H1 (cell line): ENCODE measurements at regions not wholly inside any gene's neighbourhood (a gene's known extent, or its start where the extent isn't known, plus 50 kb on each side); places are given as distances from the start of the nearest gene placed in this dataset.
"Not testable (repeated sequence)": the region's sequence is repeated elsewhere in the genome, so short reads cannot be mapped to it uniquely, and the experiment has no call there.

ENCODE experiments used
- CTCF ChIA-PET: fragments of 300-600 bp; sonication (Branson Sonifier 250); formaldehyde crosslinking; loops from one replicate; lab custom pipeline; 2021; ENCODE audit not compliant: partially characterized antibody; lab: Charles Lee
- POLR2A ChIA-PET: fragments of 300-600 bp; sonication (Branson Sonifier 250); formaldehyde crosslinking; loops from one replicate; lab custom pipeline; 2021; ENCODE audit warnings: inconsistent platforms; ENCODE audit not compliant: partially characterized antibody; lab: Charles Lee
- DNase-seq, 2 experiments: peaks; one replicate each; pipeline versions ENCODE4 v3.0.0 to v3.0.0-alpha.2; 2010 to 2022; ENCODE audit warnings: low spot score in 2 of 2, low read depth in 1 of 2, mixed read lengths in 1 of 2
- FAIRE-seq: peaks from 2 replicates; lab custom pipeline; 2011; peaks lifted over from hg19 to GRCh38; lab: Jason Lieb, UNC
- H2AFZ ChIP-seq: 2 replicates; pipeline ENCODE4 v1.8.1; 2012; ENCODE audit warnings: low read length, inconsistent platforms
- H2AK5ac ChIP-seq: 2 replicates; pipeline ENCODE4 v1.6.1; 2013; ENCODE audit warnings: low read depth, low read length
- H2BK120ac ChIP-seq: replicated peaks from 2 replicates; pipeline ENCODE3; 2013; ENCODE audit warnings: low read depth, low read length, inconsistent platforms
- H2BK12ac ChIP-seq: 2 replicates; pipeline ENCODE4 v1.6.1; 2013; ENCODE audit warnings: low read depth, low read length
- H2BK15ac ChIP-seq: 2 replicates; pipeline ENCODE4 v1.6.1; 2013; ENCODE audit warnings: low read length
- H2BK20ac ChIP-seq: 2 replicates; pipeline ENCODE4 v1.6.1; 2013; ENCODE audit warnings: low read length
- H2BK5ac ChIP-seq: 2 replicates; pipeline ENCODE4 v1.6.1; 2013; ENCODE audit warnings: low read depth, low read length
- H3K14ac ChIP-seq: 2 replicates; pipeline ENCODE4 v1.6.1; 2013; ENCODE audit warnings: inconsistent platforms; ENCODE audit not compliant: insufficient read length
- H3K18ac ChIP-seq: 2 replicates; pipeline ENCODE4 v1.6.1; 2013; ENCODE audit warnings: low read length; ENCODE audit errors: extremely low read depth
- H3K23ac ChIP-seq: 2 replicates; pipeline ENCODE4 v1.6.1; 2013; ENCODE audit warnings: inconsistent platforms; ENCODE audit not compliant: insufficient read length
- H3K23me2 ChIP-seq: 2 replicates; pipeline ENCODE4 v1.6.1; 2013; ENCODE audit warnings: low read depth, low read length
- H3K27ac ChIP-seq: 2 replicates; pipeline ENCODE4 v1.6.1; 2011; ENCODE audit warnings: low read depth, low read length, inconsistent platforms
- H3K27me3 ChIP-seq, 4 experiments: replicated peaks in 1 of 4; 1 replicate in 1 of 4; 2 replicates in 3 of 4; pipeline versions ENCODE4 v1.6.1 to v1.8.1; 2011 to 2013; ENCODE audit warnings: low read length in 3 of 4, mild to moderate bottlenecking in 3 of 4, inconsistent platforms in 2 of 4, mixed read lengths in 2 of 4, moderate library complexity in 1 of 4; ENCODE audit not compliant: control insufficient read depth in 3 of 4, insufficient read depth in 3 of 4; ENCODE audit errors: extremely low read depth in 1 of 4
- H3K36me3 ChIP-seq, 4 experiments: 2 replicates each; pipeline versions ENCODE4 v1.6.1 to v1.8.1; 2011 to 2013; ENCODE audit warnings: mild to moderate bottlenecking in 4 of 4, low read length in 3 of 4, moderate library complexity in 2 of 4, control low read depth in 1 of 4, inconsistent platforms in 1 of 4; ENCODE audit not compliant: insufficient read depth in 4 of 4, control insufficient read depth in 2 of 4
- H3K4ac ChIP-seq: replicated peaks from 2 replicates; pipeline ENCODE3; 2013; ENCODE audit warnings: low read length, low read depth, mixed read lengths, inconsistent platforms; ENCODE audit not compliant: insufficient read length
- H3K4me1 ChIP-seq, 4 experiments: replicated peaks in 1 of 4; 1 replicate in 1 of 4; 2 replicates in 3 of 4; pipeline versions ENCODE4 v1.6.1 to v1.8.1; 2011 to 2013; ENCODE audit warnings: low read length in 3 of 4, inconsistent platforms in 2 of 4, mixed read lengths in 1 of 4; ENCODE audit not compliant: insufficient read depth in 4 of 4, control insufficient read depth in 3 of 4
- H3K4me2 ChIP-seq, 2 experiments: 2 replicates each; pipeline versions ENCODE4 v1.6.1 to v1.8.1; 2011 to 2013; ENCODE audit warnings: low read depth in 2 of 2, low read length in 2 of 2, control low read depth in 1 of 2, inconsistent platforms in 1 of 2, mild to moderate bottlenecking in 1 of 2; ENCODE audit not compliant: insufficient read depth in 1 of 2
- H3K4me3 ChIP-seq, 4 experiments: fragments of 200-600, 300-600 bp in 1 of 4; sonication (generic), shearing (Covaris generic), sonication (Bioruptor Twin) in 1 of 4; 2 replicates each; pipeline versions ENCODE4 v1.5.1 to v1.8.1; 2011 to 2016; ENCODE audit warnings: low read length in 4 of 4, low read depth in 3 of 4, control low read depth in 2 of 4, inconsistent platforms in 2 of 4, mild to moderate bottlenecking in 2 of 4, mixed read lengths in 1 of 4, moderate library complexity in 1 of 4; ENCODE audit not compliant: insufficient read depth in 2 of 4; ENCODE audit errors: extremely low read depth in 1 of 4
- H3K56ac ChIP-seq: replicated peaks from 2 replicates; pipeline ENCODE3; 2013; ENCODE audit warnings: low read depth, mild to moderate bottlenecking, mixed read lengths, low read length, inconsistent platforms; ENCODE audit not compliant: insufficient read length
- H3K79me1 ChIP-seq: 2 replicates; pipeline ENCODE4 v1.6.1; 2013; ENCODE audit warnings: low read depth, low read length, control low read depth
- H3K79me2 ChIP-seq, 2 experiments: 2 replicates each; pipeline versions ENCODE4 v1.6.1 to v1.8.1; 2012 to 2013; ENCODE audit warnings: low read length in 2 of 2, mild to moderate bottlenecking in 2 of 2, inconsistent platforms in 1 of 2; ENCODE audit not compliant: insufficient read depth in 2 of 2, control insufficient read depth in 1 of 2
- H3K9ac ChIP-seq, 4 experiments: replicated peaks in 1 of 4; 1 replicate in 1 of 4; 2 replicates in 3 of 4; pipeline versions ENCODE4 v1.6.1 to v1.8.1; 2011 to 2013; ENCODE audit warnings: low read depth in 3 of 4, low read length in 3 of 4, control low read depth in 2 of 4, mild to moderate bottlenecking in 2 of 4, moderate library complexity in 2 of 4, inconsistent platforms in 1 of 4; ENCODE audit errors: extremely low read depth in 1 of 4
- H3K9me3 ChIP-seq, 2 experiments: 2 replicates each; pipeline versions ENCODE4 v1.6.1 to v1.8.1; 2012 to 2013; ENCODE audit warnings: mild to moderate bottlenecking in 2 of 2, moderate library complexity in 2 of 2, control low read depth in 1 of 2, inconsistent platforms in 1 of 2, low read depth in 1 of 2, low read length in 1 of 2, mixed read lengths in 1 of 2; ENCODE audit not compliant: insufficient read depth in 2 of 2
- H4K20me1 ChIP-seq, 2 experiments: replicated peaks in 1 of 2; 2 replicates each; pipeline versions ENCODE3 to v1.8.1; 2011 to 2013; ENCODE audit warnings: inconsistent platforms in 2 of 2, low read length in 2 of 2, mild to moderate bottlenecking in 1 of 2; ENCODE audit not compliant: insufficient read depth in 2 of 2, control insufficient read depth in 1 of 2
- H4K5ac ChIP-seq: 2 replicates; pipeline ENCODE4 v1.6.1; 2013; ENCODE audit warnings: low read length, low read depth, mixed read lengths, inconsistent platforms; ENCODE audit not compliant: insufficient read length
- H4K8ac ChIP-seq: 2 replicates; pipeline ENCODE4 v1.8.0; 2013; ENCODE audit warnings: mild to moderate bottlenecking, moderate library complexity, low read length, inconsistent platforms; ENCODE audit not compliant: insufficient read depth; ENCODE audit errors: extremely low read depth
- H4K91ac ChIP-seq: replicated peaks from 2 replicates; pipeline ENCODE3; 2013; ENCODE audit warnings: low read length, mixed read lengths, inconsistent platforms; ENCODE audit not compliant: insufficient read length
- WGBS, 2 experiments: shearing (Covaris generic) in 1 of 2; methylation state at CpG; one replicate each; pipeline versions ENCODE4 v1.1.6 to v1.1.7; 2013 to 2015; ENCODE audit warnings: low lambda C conversion rate in 2 of 2, mixed read lengths in 2 of 2, inconsistent platforms in 1 of 2, low coverage in 1 of 2, missing lambda C conversion rate in 1 of 2; ENCODE audit not compliant: insufficient replicate concordance in 2 of 2, insufficient coverage in 1 of 2, insufficient read length in 1 of 2; ENCODE audit errors: extremely low coverage in 1 of 2, missing lambda C conversion rate in 1 of 2; 5-methylcytosine and 5-hydroxymethylcytosine counted together

DNA sequence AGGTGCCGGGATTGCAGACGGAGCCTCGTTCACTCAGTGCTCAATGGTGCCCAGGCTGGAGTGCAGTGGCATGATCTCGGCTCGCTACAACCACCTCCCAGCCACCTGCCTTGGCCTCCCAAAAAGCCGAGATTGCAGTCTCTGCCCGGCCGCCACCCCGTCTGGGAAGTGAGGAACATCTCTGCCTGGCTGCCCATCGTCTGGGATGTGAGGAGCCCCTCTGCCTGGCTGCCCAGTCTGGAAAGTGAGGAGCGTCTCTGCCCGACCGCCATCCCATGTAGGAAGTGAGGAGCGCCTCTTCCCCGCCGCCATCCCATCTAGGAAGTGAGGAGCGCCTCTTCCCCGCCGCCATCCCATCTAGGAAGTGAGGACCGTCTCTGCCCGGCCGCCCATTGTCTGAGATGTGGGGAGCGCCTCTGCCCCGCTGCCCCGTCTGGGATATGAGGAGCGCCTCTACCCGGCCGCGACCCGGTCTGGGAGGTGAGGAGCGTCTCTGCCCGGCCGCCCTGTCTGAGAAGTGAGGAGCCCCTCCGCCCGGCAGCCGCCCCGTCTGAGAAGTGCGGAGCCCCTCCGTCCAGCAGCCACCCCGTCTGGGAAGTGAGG is 375.1 kb upstream of the FRG2C start:
- H3K36me3 ChIP-seq, H3K79me2 ChIP-seq, H3K4me2 ChIP-seq, H2BK120ac ChIP-seq, H2BK15ac ChIP-seq, H3K9me3 ChIP-seq, H3K14ac ChIP-seq, H3K9ac ChIP-seq, H3K27ac ChIP-seq, H3K27me3 ChIP-seq, H3K4me3 ChIP-seq, H3K23ac ChIP-seq, FAIRE-seq, H2AFZ ChIP-seq, H4K20me1 ChIP-seq, H3K18ac ChIP-seq, H4K91ac ChIP-seq, H2BK20ac ChIP-seq, H3K56ac ChIP-seq, H3K79me1 ChIP-seq, H3K4ac ChIP-seq, H3K23me2 ChIP-seq, H2BK12ac ChIP-seq, H3K4me1 ChIP-seq, DNase-seq, CTCF ChIA-PET, POLR2A ChIA-PET, H2AK5ac ChIP-seq, H2BK5ac ChIP-seq, H4K5ac ChIP-seq, H4K8ac ChIP-seq: not testable (repeated sequence)
- 90% methylated on average over 7 of the region's 40 CpGs; no CpG with 5 or more reads in 1 of the 2 experiments for WGBS, 2 experiments
